Nucleus accumbens (tissue), 56 donors: ENCODE measurements at regions not wholly inside any gene's neighbourhood (a gene's known extent, or its start where the extent isn't known, plus 50 kb on each side); places are given as distances from the start of the nearest gene placed in this dataset.
"Not testable (repeated sequence)": the region's sequence is repeated elsewhere in the genome, so short reads cannot be mapped to it uniquely, and the experiment has no call there.

Experiments used
- DNase-seq, 56 donors: peaks; one replicate each; lab custom pipeline; 2025; lab: John Stamatoyannopoulos, UW

DNA sequence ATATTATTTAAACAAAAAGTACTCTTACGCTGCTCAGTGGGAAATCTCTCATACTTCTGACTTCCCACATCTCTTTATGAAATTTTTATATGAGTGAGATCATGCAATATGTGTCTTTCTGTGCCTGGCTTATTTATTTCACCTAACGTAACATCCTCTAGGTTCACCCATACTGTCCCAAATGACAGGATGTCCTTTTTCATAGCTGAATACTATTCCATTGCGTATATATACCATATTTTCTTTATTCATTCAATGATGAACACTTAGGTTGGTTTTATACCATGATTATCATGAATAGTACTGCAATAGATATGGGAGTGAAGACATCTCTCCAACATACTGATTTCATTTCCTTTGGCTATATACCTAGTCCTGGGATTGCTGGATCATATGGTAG, 57.8 kb upstream of the TPP2 start:
- DNase-seq: no peak

DNA sequence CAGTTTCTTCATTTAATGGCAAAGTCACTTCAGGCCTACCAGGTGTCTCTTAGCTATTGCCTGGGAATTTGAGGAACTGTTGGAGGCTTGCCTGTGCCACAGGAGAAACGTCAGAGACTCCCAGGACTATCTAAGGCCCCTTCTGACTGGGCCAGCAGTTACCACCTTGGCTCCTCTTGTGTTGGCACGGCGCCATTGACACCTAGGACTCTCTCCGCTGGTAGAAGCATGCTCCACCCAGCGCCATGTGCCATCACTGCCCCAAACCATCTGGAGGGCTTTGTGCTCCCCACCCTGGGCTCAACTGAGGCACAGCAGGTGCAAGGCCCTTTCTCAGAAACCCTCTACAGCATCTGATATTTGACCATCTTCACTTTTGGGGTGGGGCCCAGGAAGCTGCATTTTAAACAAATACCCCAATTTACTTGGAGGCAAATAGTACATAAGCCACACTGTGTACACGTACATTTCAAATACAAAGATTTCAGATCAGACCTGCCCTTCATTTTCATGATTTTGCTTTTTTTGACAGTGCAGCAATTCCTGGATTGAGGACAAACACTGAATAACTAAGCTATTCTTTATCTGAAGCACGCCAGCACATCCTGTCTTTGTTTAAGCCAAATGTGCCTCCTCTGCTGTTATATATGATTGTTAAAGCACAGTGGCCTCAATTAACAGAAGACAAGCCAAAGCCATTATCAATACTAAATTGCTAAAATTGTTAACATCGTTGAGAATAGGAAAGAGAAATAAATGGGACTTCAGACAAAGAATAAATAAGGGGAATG, 59.9 kb upstream of the TPP2 start:
- no peak for DNase-seq

DNA sequence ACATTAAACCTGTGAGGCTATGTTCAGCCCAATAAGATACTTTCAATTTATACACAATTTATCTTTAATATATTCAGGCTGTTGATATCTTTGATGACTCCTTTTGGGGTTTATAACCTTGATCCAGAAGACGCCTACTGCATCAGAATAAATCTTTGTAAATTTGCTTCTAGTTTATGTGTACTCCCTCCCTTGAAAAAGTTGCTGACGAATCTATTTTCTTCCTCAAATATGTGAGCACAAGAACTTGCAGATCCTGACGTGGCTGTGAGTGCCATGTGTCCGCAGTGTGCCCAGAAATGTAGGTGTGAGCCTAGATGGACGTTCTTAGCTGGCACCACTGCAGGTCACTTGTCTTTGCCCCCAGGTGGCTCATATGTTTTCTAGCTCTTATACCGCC, 60.6 kb upstream of the TPP2 start:
- DNase-seq: no peak

DNA sequence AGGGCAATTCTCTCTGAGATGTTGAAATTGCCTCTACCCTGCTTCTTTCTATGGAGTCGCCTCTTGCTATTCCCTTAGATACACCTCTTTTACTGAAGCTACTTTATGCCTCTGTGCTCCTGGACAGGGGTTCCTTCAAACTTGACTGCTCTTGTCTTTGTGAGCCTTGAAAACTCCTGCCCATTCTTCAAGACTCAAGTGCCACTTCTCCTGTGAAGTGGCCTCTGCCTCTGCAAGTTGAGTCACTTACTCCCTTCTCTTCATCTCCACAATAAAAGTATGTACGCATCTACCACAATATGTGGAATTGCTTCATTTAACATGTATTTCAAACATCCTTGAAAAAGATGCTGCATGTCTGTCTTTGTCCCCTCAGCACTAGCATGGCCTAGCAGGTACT, 66.0 kb upstream of the TPP2 start:
- DNase-seq: no peak

DNA sequence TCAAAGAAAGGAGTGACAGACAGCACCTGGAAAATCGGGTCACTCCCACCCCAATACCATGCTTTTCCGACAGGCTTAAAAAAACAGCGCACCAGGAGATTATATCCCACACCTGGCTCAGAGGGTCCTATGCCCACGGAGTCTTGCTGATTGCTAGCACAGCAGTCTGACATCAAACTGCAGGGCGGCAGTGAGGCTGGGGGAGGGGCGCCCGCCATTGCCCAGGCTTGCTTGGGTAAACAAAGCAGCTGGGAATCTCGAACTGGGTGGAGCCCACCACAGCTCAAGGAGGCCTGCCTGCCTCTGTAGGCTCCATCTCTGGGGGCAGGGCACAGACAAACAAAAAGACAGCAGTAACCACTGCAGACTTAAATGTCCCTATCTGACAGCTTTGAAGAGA, 74.5 kb upstream of the TPP2 start:
- DNase-seq: not testable (repeated sequence)

DNA sequence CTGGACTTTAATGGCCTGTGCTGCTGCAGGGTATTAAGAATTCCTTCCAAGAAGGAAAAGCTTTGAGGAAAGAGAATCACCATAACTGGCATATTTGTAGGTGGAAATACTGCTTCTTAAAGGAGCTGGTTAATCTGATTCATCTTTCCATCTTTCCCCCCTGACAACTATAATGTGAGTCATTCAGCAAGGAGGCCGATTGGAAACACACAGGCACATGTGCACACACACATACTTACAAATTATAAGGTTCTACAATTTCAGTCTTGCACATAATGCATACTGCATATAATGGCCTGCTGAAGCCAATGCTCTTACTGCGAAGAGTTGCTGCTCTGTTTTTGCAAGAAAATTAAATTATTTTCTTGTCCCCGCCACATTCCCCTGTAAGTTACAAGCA, 78.8 kb upstream of the TPP2 start:
- DNase-seq: peak in 5 of 56 donors; percentile 1 to 10 (median 6)

DNA sequence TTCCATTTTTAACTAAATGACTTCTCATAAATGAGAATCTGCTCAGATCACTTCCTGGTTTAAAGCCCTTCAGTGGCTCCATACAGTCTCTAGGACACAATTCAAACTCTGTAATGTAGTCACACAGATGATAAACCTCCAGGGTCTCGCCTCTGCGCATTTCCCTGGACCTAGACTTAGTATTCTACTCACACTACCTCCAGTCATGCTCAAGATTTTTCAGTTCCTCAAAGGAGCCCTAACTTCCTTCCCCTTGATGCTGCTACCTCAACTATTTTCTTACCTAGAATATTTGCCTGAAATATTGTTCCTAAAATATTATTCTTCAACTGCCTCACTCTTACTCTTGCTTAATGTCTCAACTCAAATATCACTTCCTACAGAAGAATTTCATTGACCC, 86.7 kb upstream of the TPP2 start:
- no peak for DNase-seq

DNA sequence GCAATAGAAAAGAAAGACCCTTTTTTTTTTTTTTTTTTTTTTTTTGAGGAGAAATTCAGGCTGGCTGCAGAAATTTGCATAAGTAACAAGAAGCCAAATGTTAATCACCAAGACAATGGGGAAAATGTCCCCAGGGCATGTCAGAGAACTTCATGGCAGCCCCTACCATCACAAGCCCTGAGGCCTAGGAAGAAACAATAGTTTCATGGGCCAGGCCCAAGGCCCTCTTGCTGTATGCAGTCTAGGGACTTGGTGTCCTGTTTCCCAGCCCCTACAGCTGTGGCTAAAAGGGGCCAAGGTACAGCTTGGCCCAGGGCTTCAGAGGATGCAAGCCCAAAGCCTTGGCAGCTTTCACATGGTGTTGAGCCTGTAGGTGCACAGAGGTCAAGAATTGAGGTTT, 88.4 kb upstream of the TPP2 start:
- no peak for DNase-seq

DNA sequence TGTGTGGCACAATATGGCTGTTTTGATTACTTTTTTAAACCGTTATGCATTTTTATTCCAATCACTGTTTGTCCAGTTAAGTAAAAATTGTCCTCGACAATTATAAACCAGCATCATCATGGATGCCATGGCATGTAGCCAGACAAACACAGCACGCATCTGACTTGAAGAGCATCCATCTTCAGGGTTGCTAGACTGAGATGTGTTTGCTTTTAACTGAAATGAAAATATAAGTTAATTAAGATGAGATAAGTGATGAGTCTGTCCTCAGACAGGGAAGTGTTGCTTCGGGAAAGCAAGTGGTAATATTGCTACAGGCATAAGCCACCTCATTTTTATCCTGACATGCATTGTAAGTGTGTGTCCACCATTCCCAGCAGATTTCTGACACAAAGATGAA, 92.8 kb upstream of the TPP2 start:
- no peak for DNase-seq

DNA sequence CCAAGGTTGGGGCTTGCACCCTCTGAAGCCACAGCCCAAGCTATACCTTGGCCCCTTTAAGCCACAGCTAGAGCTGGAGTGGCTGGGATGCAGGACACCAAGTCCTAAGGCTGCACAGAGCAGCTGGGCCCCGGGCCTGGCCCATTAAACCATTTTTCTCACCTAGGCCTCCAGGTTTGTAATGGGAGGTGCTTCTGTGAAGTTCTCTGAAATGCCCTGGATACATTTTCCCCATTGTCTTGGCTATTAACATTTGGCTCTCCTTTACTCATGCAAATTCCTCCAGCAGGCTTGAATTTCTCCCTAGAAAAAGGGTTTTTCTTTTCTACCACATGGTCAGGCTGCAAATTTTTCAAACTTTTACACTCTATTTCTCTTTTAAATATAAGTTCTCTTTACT, 93.8 kb upstream of the FGF14 start:
- DNase-seq: no peak

DNA sequence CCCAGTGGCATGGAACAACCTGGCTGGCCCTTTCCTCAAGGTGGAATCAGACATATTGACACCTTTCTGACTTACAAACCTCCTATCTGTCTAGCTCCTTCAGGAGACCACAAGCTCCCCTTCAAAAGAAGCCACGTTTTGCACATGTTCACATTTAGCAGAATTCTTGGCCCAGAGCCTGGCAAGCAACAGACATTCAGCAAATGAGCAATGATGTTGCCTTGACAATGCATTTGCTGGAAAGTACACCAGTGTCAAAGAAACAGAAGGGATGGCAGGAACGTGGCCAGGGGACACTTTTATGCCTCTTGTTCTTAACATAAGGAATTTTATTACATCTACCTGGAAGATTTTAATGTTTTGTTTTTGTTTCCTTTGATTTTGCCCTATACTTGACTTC, 85.5 kb upstream of the FGF14 start:
- peak in 3 of 56 donors; percentile 4 to 23 (median 13) for DNase-seq

DNA sequence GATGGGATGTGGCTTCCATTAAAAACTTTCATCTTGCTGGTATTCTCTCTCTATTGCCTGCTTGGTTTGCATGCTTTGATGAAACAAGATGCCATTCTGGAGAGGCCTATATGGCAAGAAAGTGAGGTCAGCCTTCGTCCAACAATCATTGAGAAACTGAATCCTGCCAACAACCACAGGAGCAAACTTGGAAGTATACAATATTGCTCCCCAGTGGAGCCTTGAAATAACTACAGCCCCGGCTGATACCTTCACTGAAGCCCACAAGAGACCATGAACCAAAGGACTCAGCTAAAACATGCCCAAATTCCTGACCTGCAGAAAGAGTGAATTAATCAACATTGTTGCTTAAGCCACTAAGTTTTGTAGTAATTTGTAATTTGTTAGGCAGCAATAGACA, 82.5 kb upstream of the FGF14 start:
- DNase-seq: no peak

DNA sequence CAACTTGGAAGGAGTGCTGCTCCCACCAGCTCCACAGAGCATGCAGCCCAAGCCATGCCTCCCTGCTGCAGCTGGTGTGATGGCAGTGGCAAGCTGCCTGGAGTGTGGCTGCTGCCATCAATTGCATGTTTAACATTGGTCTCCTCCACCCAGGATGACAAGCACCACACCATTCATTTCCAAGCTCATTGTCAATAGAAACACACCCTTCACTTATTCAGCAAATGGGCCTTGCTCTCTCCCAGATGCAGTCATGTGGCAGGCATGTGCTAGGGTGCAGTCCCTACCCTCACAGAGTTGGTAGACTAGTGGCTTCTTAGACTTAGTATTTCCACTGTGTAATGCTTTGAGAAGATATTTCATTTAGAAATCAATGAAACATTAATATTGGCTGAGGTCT, 70.8 kb upstream of the FGF14 start:
- no peak for DNase-seq

DNA sequence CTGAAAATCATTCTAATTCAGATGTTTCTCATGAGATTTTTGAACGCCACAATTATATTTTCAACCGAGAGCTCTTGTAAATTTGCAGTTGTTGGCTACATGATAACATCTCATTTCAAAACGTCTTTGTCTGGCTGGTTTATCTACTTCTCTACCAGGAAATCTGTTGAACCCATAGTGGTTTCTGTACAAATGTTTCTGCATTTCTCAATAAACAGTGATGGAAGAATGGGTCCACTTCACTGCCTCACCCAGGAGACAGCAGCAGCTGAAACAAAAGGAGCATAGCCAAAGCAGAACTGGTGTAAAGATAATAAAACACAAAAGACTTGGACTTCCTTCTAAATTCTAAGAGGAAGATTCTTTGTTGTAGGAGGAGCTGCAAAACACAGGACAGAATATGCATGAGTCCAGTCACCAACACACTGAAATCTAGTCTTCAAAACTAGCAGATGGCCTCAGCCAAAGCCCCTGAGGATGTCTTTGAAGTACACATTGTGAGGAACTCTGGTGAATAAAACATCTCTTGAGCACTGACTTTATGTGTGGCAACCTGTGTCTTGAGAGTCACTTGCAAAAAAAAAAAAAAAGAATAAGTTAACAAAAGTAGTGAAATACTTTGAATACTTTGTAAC, 68.6 kb upstream of the FGF14 start:
- no peak for DNase-seq

DNA sequence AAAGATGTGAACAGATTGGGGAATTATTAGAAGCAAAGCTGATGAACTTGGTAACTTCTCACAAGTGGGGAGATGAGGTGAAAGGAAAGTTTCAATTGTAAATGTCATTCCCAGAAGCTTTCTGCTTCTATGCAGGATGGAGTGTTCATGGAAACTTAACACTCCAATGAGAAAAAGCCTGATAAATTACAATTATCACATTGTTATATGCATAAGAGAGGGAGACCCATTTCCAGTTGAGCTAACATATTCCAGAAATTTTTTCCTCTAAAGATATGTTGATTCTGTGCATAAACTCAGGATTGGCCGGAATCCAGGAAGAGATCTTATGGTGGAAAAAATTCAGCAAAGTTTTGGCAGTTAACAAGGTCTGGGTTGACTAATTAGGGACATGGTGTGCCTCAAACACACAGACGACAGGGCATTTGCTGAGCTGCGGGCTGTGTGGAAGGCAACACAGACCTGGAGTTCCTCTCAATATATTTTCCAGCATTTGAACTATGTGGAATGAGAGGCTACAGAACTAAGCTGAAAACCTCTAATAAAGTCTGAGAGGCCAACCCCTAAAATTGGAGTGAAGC, 64.9 kb upstream of the FGF14 start:
- DNase-seq: no peak

DNA sequence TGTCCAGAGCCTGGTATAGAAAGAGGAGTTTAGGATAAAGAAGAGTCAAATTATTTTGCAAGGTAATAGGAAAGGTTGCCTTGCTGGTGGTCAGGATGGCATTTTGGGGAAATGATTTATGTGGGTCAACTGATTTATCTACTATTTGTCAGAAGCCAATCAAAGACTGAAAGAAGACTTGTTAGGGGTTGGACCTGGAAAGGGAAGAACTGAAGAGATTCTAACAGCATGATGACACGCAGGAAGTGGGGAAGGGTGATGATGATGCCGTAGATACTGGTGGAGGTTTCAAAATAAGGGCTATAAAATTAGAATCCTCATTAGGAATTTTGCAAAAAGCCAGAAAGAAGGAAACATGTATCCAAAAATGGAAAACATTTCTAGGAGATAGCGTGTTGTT, 60.7 kb upstream of the FGF14 start:
- no peak for DNase-seq

DNA sequence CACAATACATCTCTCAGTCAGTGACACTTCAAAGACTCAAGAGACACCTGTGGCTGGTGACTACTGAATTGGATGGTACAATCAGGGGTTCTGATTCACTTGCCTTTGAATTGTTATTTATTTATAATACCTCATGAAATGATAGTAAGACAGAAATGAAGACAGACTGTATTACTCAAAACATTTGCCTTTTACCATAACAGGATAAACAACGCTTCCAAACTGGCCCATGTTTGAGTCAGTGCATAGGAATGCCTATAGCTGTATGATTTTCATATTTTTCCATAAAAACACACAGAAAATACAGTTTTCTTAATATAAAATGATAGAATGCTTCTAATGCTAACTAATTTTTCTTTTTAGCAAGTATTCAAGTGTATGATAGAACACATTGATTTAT, 59.5 kb upstream of the FGF14 start:
- no peak for DNase-seq

DNA sequence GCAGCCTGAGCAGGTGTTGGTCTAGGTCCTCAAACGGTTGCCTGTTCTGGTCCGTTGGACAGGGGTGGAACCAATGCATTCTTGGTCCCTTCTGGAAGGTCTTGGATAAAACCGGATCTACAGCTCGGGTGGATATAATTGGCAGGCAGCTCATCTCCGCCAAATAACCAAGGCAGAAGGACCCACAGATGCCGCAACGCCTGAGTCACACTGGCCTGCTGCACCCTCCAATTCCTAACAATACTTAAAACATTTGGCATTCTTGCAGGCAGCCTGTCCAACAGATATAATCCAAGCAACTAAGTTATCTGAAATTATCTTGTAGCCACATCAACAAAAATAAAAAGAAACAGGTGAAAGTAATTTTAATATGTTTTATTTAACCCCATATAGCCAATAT, 59.0 kb upstream of the FGF14 start:
- DNase-seq: no peak

DNA sequence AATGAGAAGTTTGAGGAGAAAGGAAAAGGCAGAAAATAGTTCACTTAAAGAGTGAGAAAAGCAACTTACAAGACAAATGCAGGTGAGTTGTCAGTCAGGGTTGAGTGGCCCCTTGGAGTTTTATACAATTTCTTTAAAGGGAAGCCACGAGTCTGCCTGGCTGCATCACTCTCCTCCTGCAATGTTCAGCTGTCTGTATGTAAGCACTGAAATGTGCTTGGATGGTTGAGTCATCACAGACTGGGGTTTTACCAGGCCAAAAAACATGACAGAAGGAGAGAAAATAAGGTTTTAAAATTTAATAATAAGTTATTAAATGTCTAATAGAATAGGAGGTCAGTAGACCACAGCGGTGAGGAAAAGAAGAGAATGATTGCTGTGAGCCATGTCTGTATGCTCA, 51.0 kb upstream of the FGF14 start:
- no peak for DNase-seq
